H1 (cell line): ENCODE measurements at regions not wholly inside any gene's neighbourhood (a gene's known extent, or its start where the extent isn't known, plus 50 kb on each side); places are given as distances from the start of the nearest gene placed in this dataset.

Experiments
- CTCF ChIA-PET: fragments of 300-600 bp; sonication (Branson Sonifier 250); formaldehyde crosslinking; loops from one replicate; lab custom pipeline; 2021; ENCODE audit not compliant: partially characterized antibody; lab: Charles Lee
- POLR2A ChIA-PET: fragments of 300-600 bp; sonication (Branson Sonifier 250); formaldehyde crosslinking; loops from one replicate; lab custom pipeline; 2021; ENCODE audit warnings: inconsistent platforms; ENCODE audit not compliant: partially characterized antibody; lab: Charles Lee
- DNase-seq, 2 experiments: peaks; one replicate each; pipeline versions ENCODE4 v3.0.0 to v3.0.0-alpha.2; 2010 to 2022; ENCODE audit warnings: low spot score in 2 of 2, low read depth in 1 of 2, mixed read lengths in 1 of 2
- FAIRE-seq: peaks from 2 replicates; lab custom pipeline; 2011; peaks lifted over from hg19 to GRCh38; lab: Jason Lieb, UNC
- H2AFZ ChIP-seq: 2 replicates; pipeline ENCODE4 v1.8.1; 2012; ENCODE audit warnings: low read length, inconsistent platforms
- H2AK5ac ChIP-seq: 2 replicates; pipeline ENCODE4 v1.6.1; 2013; ENCODE audit warnings: low read depth, low read length
- H2BK120ac ChIP-seq: replicated peaks from 2 replicates; pipeline ENCODE3; 2013; ENCODE audit warnings: low read depth, low read length, inconsistent platforms
- H2BK12ac ChIP-seq: 2 replicates; pipeline ENCODE4 v1.6.1; 2013; ENCODE audit warnings: low read depth, low read length
- H2BK15ac ChIP-seq: 2 replicates; pipeline ENCODE4 v1.6.1; 2013; ENCODE audit warnings: low read length
- H2BK20ac ChIP-seq: 2 replicates; pipeline ENCODE4 v1.6.1; 2013; ENCODE audit warnings: low read length
- H2BK5ac ChIP-seq: 2 replicates; pipeline ENCODE4 v1.6.1; 2013; ENCODE audit warnings: low read depth, low read length
- H3K14ac ChIP-seq: 2 replicates; pipeline ENCODE4 v1.6.1; 2013; ENCODE audit warnings: inconsistent platforms; ENCODE audit not compliant: insufficient read length
- H3K18ac ChIP-seq: 2 replicates; pipeline ENCODE4 v1.6.1; 2013; ENCODE audit warnings: low read length; ENCODE audit errors: extremely low read depth
- H3K23ac ChIP-seq: 2 replicates; pipeline ENCODE4 v1.6.1; 2013; ENCODE audit warnings: inconsistent platforms; ENCODE audit not compliant: insufficient read length
- H3K23me2 ChIP-seq: 2 replicates; pipeline ENCODE4 v1.6.1; 2013; ENCODE audit warnings: low read depth, low read length
- H3K27ac ChIP-seq: 2 replicates; pipeline ENCODE4 v1.6.1; 2011; ENCODE audit warnings: low read depth, low read length, inconsistent platforms
- H3K27me3 ChIP-seq, 4 experiments: replicated peaks in 1 of 4; 1 replicate in 1 of 4; 2 replicates in 3 of 4; pipeline versions ENCODE4 v1.6.1 to v1.8.1; 2011 to 2013; ENCODE audit warnings: low read length in 3 of 4, mild to moderate bottlenecking in 3 of 4, inconsistent platforms in 2 of 4, mixed read lengths in 2 of 4, moderate library complexity in 1 of 4; ENCODE audit not compliant: control insufficient read depth in 3 of 4, insufficient read depth in 3 of 4; ENCODE audit errors: extremely low read depth in 1 of 4
- H3K36me3 ChIP-seq, 4 experiments: 2 replicates each; pipeline versions ENCODE4 v1.6.1 to v1.8.1; 2011 to 2013; ENCODE audit warnings: mild to moderate bottlenecking in 4 of 4, low read length in 3 of 4, moderate library complexity in 2 of 4, control low read depth in 1 of 4, inconsistent platforms in 1 of 4; ENCODE audit not compliant: insufficient read depth in 4 of 4, control insufficient read depth in 2 of 4
- H3K4ac ChIP-seq: replicated peaks from 2 replicates; pipeline ENCODE3; 2013; ENCODE audit warnings: low read length, low read depth, mixed read lengths, inconsistent platforms; ENCODE audit not compliant: insufficient read length
- H3K4me1 ChIP-seq, 4 experiments: replicated peaks in 1 of 4; 1 replicate in 1 of 4; 2 replicates in 3 of 4; pipeline versions ENCODE4 v1.6.1 to v1.8.1; 2011 to 2013; ENCODE audit warnings: low read length in 3 of 4, inconsistent platforms in 2 of 4, mixed read lengths in 1 of 4; ENCODE audit not compliant: insufficient read depth in 4 of 4, control insufficient read depth in 3 of 4
- H3K4me2 ChIP-seq, 2 experiments: 2 replicates each; pipeline versions ENCODE4 v1.6.1 to v1.8.1; 2011 to 2013; ENCODE audit warnings: low read depth in 2 of 2, low read length in 2 of 2, control low read depth in 1 of 2, inconsistent platforms in 1 of 2, mild to moderate bottlenecking in 1 of 2; ENCODE audit not compliant: insufficient read depth in 1 of 2
- H3K4me3 ChIP-seq, 4 experiments: fragments of 200-600, 300-600 bp in 1 of 4; sonication (generic), shearing (Covaris generic), sonication (Bioruptor Twin) in 1 of 4; 2 replicates each; pipeline versions ENCODE4 v1.5.1 to v1.8.1; 2011 to 2016; ENCODE audit warnings: low read length in 4 of 4, low read depth in 3 of 4, control low read depth in 2 of 4, inconsistent platforms in 2 of 4, mild to moderate bottlenecking in 2 of 4, mixed read lengths in 1 of 4, moderate library complexity in 1 of 4; ENCODE audit not compliant: insufficient read depth in 2 of 4; ENCODE audit errors: extremely low read depth in 1 of 4
- H3K56ac ChIP-seq: replicated peaks from 2 replicates; pipeline ENCODE3; 2013; ENCODE audit warnings: low read depth, mild to moderate bottlenecking, mixed read lengths, low read length, inconsistent platforms; ENCODE audit not compliant: insufficient read length
- H3K79me1 ChIP-seq: 2 replicates; pipeline ENCODE4 v1.6.1; 2013; ENCODE audit warnings: low read depth, low read length, control low read depth
- H3K79me2 ChIP-seq, 2 experiments: 2 replicates each; pipeline versions ENCODE4 v1.6.1 to v1.8.1; 2012 to 2013; ENCODE audit warnings: low read length in 2 of 2, mild to moderate bottlenecking in 2 of 2, inconsistent platforms in 1 of 2; ENCODE audit not compliant: insufficient read depth in 2 of 2, control insufficient read depth in 1 of 2
- H3K9ac ChIP-seq, 4 experiments: replicated peaks in 1 of 4; 1 replicate in 1 of 4; 2 replicates in 3 of 4; pipeline versions ENCODE4 v1.6.1 to v1.8.1; 2011 to 2013; ENCODE audit warnings: low read depth in 3 of 4, low read length in 3 of 4, control low read depth in 2 of 4, mild to moderate bottlenecking in 2 of 4, moderate library complexity in 2 of 4, inconsistent platforms in 1 of 4; ENCODE audit errors: extremely low read depth in 1 of 4
- H3K9me3 ChIP-seq, 2 experiments: 2 replicates each; pipeline versions ENCODE4 v1.6.1 to v1.8.1; 2012 to 2013; ENCODE audit warnings: mild to moderate bottlenecking in 2 of 2, moderate library complexity in 2 of 2, control low read depth in 1 of 2, inconsistent platforms in 1 of 2, low read depth in 1 of 2, low read length in 1 of 2, mixed read lengths in 1 of 2; ENCODE audit not compliant: insufficient read depth in 2 of 2
- H4K20me1 ChIP-seq, 2 experiments: replicated peaks in 1 of 2; 2 replicates each; pipeline versions ENCODE3 to v1.8.1; 2011 to 2013; ENCODE audit warnings: inconsistent platforms in 2 of 2, low read length in 2 of 2, mild to moderate bottlenecking in 1 of 2; ENCODE audit not compliant: insufficient read depth in 2 of 2, control insufficient read depth in 1 of 2
- H4K5ac ChIP-seq: 2 replicates; pipeline ENCODE4 v1.6.1; 2013; ENCODE audit warnings: low read length, low read depth, mixed read lengths, inconsistent platforms; ENCODE audit not compliant: insufficient read length
- H4K8ac ChIP-seq: 2 replicates; pipeline ENCODE4 v1.8.0; 2013; ENCODE audit warnings: mild to moderate bottlenecking, moderate library complexity, low read length, inconsistent platforms; ENCODE audit not compliant: insufficient read depth; ENCODE audit errors: extremely low read depth
- H4K91ac ChIP-seq: replicated peaks from 2 replicates; pipeline ENCODE3; 2013; ENCODE audit warnings: low read length, mixed read lengths, inconsistent platforms; ENCODE audit not compliant: insufficient read length
- JUND ChIP-seq: IDR thresholded peaks from 2 replicates; pipeline ENCODE4 v1.6.1; 2011; ENCODE audit warnings: mild to moderate bottlenecking, improper control_type of control experiment, low read length
- TAF7 ChIP-seq: optimal IDR thresholded peaks from 2 replicates; pipeline ENCODE3; 2011; ENCODE audit warnings: low read depth, mild to moderate bottlenecking, inconsistent platforms, low read length, moderate library complexity, borderline replicate concordance
- WGBS, 2 experiments: shearing (Covaris generic) in 1 of 2; methylation state at CpG; one replicate each; pipeline versions ENCODE4 v1.1.6 to v1.1.7; 2013 to 2015; ENCODE audit warnings: low lambda C conversion rate in 2 of 2, mixed read lengths in 2 of 2, inconsistent platforms in 1 of 2, low coverage in 1 of 2, missing lambda C conversion rate in 1 of 2; ENCODE audit not compliant: insufficient replicate concordance in 2 of 2, insufficient coverage in 1 of 2, insufficient read length in 1 of 2; ENCODE audit errors: extremely low coverage in 1 of 2, missing lambda C conversion rate in 1 of 2; 5-methylcytosine and 5-hydroxymethylcytosine counted together
- TF ChIP-seq, protein P1 (sequence below): IDR thresholded peaks from 2 replicates; pipeline ENCODE4 v1.6.1; 2012; ENCODE audit warnings: inconsistent platforms

DNA sequence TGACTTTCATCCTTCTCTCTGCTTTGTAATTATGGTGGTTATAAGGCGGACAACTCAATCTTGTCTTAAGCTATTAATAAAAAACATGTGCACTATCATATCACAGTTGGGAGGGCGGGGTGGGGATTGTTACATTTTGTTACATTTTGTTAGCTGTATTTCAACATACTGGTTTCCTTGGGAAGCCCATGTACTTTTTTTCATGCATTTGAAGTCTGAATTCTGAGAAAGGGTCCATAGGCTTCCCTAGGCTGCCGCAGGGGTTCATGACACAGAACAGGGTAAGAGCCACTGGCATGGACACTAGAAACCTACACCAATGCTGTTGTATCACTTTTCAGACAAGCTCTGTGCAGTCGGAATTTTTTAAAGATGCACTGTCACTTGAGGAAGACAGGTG is 178.8 kb downstream of the ETS2 start:
- H2AFZ ChIP-seq: no peak overlapping the region
- TF ChIP-seq, protein P1, sequence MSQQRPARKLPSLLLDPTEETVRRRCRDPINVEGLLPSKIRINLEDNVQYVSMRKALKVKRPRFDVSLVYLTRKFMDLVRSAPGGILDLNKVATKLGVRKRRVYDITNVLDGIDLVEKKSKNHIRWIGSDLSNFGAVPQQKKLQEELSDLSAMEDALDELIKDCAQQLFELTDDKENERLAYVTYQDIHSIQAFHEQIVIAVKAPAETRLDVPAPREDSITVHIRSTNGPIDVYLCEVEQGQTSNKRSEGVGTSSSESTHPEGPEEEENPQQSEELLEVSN: no peak
- TF ChIP-seq TAF7 (no peak), JUND (no peak)
- H4K5ac ChIP-seq: no peak overlapping the region
- POLR2A ChIA-PET: no interaction called here
- CTCF ChIA-PET: interaction anchor here (0.8 to 1.1 kb wide), 2 partner anchors 18 to 20 kb away, joined by 3 read pairs; no protein-coding TSS in a partner anchor
- no peak overlapping the region for H2AK5ac ChIP-seq
- no peak for DNase-seq
- no peaks in the 10 kb centered on the region for H3K36me3 ChIP-seq
- H3K23me2 ChIP-seq: no peaks in the 10 kb centered on the region
- H3K27me3 ChIP-seq: no peaks in the 10 kb centered on the region
- no peak overlapping the region for H2BK120ac ChIP-seq
- H2BK5ac ChIP-seq: no peak overlapping the region
- no peak overlapping the region for H3K23ac ChIP-seq
- H3K56ac ChIP-seq: no peak overlapping the region
- no peak overlapping the region for H2BK15ac ChIP-seq
- FAIRE-seq: no peak
- H3K4me2 ChIP-seq: no peak overlapping the region
- no peaks in the 10 kb centered on the region for H3K79me2 ChIP-seq
- H3K27ac ChIP-seq: no peak overlapping the region
- H3K4me3 ChIP-seq: no peak overlapping the region
- no peak overlapping the region for H4K8ac ChIP-seq
- H2BK20ac ChIP-seq: 0 out of 2 replicates have a peak overlapping the region, but pooled peaks have one; percentile 69
- peaks cover 13 to 41% (median 34%) of the 10 kb centered on the region in 4 experiments for H3K4me1 ChIP-seq
- no peaks in the 10 kb centered on the region for H3K79me1 ChIP-seq
- H4K20me1 ChIP-seq: no peaks in the 10 kb centered on the region
- H3K9me3 ChIP-seq: no peaks in the 10 kb centered on the region
- H3K4ac ChIP-seq: no peak overlapping the region
- no peak overlapping the region for H3K14ac ChIP-seq
- H3K18ac ChIP-seq: no peak overlapping the region
- no peak overlapping the region for H4K91ac ChIP-seq
- WGBS, 2 experiments: 87% methylated on average over 4 of the region's 4 CpGs; no CpG with 5 or more reads in 1 of the 2 experiments
- H2BK12ac ChIP-seq: peak overlapping the region; percentile 78; the same call in 1 of the 2 replicates
- H3K9ac ChIP-seq: no peak overlapping the region
